Stomach (tissue), 8 donors: ENCODE measurements at regions not wholly inside any gene's neighbourhood (a gene's known extent, or its start where the extent isn't known, plus 50 kb on each side); places are given as distances from the start of the nearest gene placed in this dataset.

Experiments
- DNase-seq, 2 donors: peaks; one replicate each; pipeline versions ENCODE4 v3.0.0 to v3.0.0-alpha.2; 2013 to 2019
- H3K27ac ChIP-seq, 5 donors: fragments of 200-600 bp in 4 of 5; sonication (generic) in 4 of 5; one replicate each; pipeline ENCODE4 v1.5.1; 2013 to 2019; ENCODE audit warnings: mild to moderate bottlenecking in 1 of 5, moderate library complexity in 1 of 5
- H3K27me3 ChIP-seq, 3 donors: fragments of 200-600 bp; sonication (generic); one replicate each; pipeline ENCODE4 v1.5.1; 2017 to 2019; ENCODE audit warnings: mixed run types in 1 of 3
- H3K36me3 ChIP-seq, 4 donors: fragments of 200-600 bp; sonication (generic); 1 replicate in 3 of 4; 2 replicates in 1 of 4; pipeline ENCODE4 v1.5.1; 2016 to 2019
- H3K4me1 ChIP-seq, 4 donors: fragments of 200-600 bp; sonication (generic); one replicate each; pipeline ENCODE4 v1.5.1; 2016 to 2019
- H3K4me3 ChIP-seq, 4 donors: fragments of 200-600 bp; sonication (generic) in 3 of 4; one replicate each; pipeline ENCODE4 v1.5.1; 2016 to 2019; ENCODE audit warnings: mild to moderate bottlenecking in 1 of 4
- H3K9me3 ChIP-seq, 4 donors: fragments of 200-600 bp; sonication (generic); one replicate each; pipeline ENCODE4 v1.5.1; 2016 to 2019
- EP300 ChIP-seq: sonication (generic); formaldehyde crosslinking; IDR thresholded peaks from one replicate; pipeline ENCODE4 v1.6.1; 2017; ENCODE audit warnings: antibody characterized with exemption
- POLR2A ChIP-seq, 4 donors: fragments of 450-650 bp; IDR thresholded peaks; one replicate each; pipeline ENCODE4 v1.6.1; 2016; ENCODE audit warnings: antibody characterized with exemption in 4 of 4, control low read depth in 2 of 4, mild to moderate bottlenecking in 1 of 4, moderate library complexity in 1 of 4
- POLR2AphosphoS5 ChIP-seq, 3 donors: sonication (generic); formaldehyde crosslinking; IDR thresholded peaks; one replicate each; pipeline ENCODE4 v1.6.1; 2016; ENCODE audit warnings: antibody characterized with exemption in 3 of 3
- WGBS, 5 donors: extraction: QIAGEN DNeasy Blood & Tissue Kit in 3 of 5; methylation state at CpG; one replicate each; pipeline versions ENCODE4 v1.1.5 to v1.1.7; 2013 to 2018; 5-methylcytosine and 5-hydroxymethylcytosine counted together
- intact Hi-C: fragments of 100-400 bp; cut with DNase I; formaldehyde crosslinking; loops from one replicate; pipeline ENCODE4 v1.15.1; 2023; ENCODE audit warnings: low total_unique reads
- TF ChIP-seq, protein P1 (sequence below), 7 experiments: fragments of 450-650 bp in 4 of 7; fragments of 200-600 bp in 3 of 7; sonication (generic) in 3 of 7; IDR thresholded peaks; one replicate each; pipeline ENCODE4 v1.5.1; 2016 to 2019; ENCODE audit warnings: antibody characterized with exemption in 7 of 7, control low read depth in 2 of 7, mild to moderate bottlenecking in 1 of 7
- donor health status: healthy with polysubstance abuse.
- donor health status: Bipolar disorder and iron deficiency.
- donor health status: healthy.

- intact Hi-C loops, result no loop called here
- no peak overlapping the region for H3K4me3 ChIP-seq
- no peak for DNase-seq
- H3K27ac ChIP-seq, result no peak overlapping the region
- 86 to 92% (median 90%) methylated on average over 4 of the region's 4 CpGs for WGBS, 5 donors
- no peaks in the 10 kb centered on the region for H3K4me1 ChIP-seq
- no peaks in the 10 kb centered on the region for H3K9me3 ChIP-seq
- TF ChIP-seq EP300 (no peak), POLR2AphosphoS5 (IDR thresholded peaks at IDR 0.05) (no peak), POLR2A (IDR thresholded peaks at IDR 0.05) (no peak)
- TF ChIP-seq, protein P1, sequence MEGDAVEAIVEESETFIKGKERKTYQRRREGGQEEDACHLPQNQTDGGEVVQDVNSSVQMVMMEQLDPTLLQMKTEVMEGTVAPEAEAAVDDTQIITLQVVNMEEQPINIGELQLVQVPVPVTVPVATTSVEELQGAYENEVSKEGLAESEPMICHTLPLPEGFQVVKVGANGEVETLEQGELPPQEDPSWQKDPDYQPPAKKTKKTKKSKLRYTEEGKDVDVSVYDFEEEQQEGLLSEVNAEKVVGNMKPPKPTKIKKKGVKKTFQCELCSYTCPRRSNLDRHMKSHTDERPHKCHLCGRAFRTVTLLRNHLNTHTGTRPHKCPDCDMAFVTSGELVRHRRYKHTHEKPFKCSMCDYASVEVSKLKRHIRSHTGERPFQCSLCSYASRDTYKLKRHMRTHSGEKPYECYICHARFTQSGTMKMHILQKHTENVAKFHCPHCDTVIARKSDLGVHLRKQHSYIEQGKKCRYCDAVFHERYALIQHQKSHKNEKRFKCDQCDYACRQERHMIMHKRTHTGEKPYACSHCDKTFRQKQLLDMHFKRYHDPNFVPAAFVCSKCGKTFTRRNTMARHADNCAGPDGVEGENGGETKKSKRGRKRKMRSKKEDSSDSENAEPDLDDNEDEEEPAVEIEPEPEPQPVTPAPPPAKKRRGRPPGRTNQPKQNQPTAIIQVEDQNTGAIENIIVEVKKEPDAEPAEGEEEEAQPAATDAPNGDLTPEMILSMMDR (IDR thresholded peaks at IDR 0.05), result no peak
- H3K27me3 ChIP-seq, result no peaks in the 10 kb centered on the region
- H3K36me3 ChIP-seq, result no peaks in the 10 kb centered on the region
These were observed 324.7 kb downstream of the MYCN start for GRCh38 chr2:16264931-16265540.

DNA sequence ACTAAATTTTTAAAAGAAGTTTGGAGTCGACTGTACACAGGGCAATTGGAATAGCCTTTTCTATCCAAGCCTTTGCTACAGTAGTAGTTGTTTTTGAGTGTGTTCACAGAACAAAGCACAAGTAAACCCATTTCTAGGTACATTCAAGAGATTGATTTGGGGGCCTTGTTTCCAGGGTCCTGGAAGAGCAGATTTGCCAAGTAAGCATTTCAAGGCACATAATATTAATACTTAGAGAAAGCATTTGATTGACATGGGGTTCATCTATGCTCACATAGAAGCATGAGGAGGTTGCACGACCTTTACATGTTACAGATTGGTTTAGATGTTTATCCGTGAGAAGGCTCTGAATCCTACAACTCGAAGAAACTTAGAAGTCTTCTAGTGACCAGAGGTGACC, 324.1 kb downstream of the MYCN start:
- 80 to 93% (median 92%) methylated on average over 4 of the region's 4 CpGs for WGBS, 5 donors
- no peaks in the 10 kb centered on the region for H3K9me3 ChIP-seq
- no peaks in the 10 kb centered on the region for H3K4me1 ChIP-seq
- no peaks in the 10 kb centered on the region for H3K27me3 ChIP-seq
- intact Hi-C loops, result no loop called here
- no peak overlapping the region for H3K4me3 ChIP-seq
- no peaks in the 10 kb centered on the region for H3K36me3 ChIP-seq
- TF ChIP-seq POLR2A (IDR thresholded peaks at IDR 0.05) (no peak), EP300 (no peak), POLR2AphosphoS5 (IDR thresholded peaks at IDR 0.05) (no peak)
- TF ChIP-seq, protein P1 (IDR thresholded peaks at IDR 0.05), result no peak
- no peak for DNase-seq
- no peak overlapping the region for H3K27ac ChIP-seq

GRCh38 chr2:16263241-16263890, 323.0 kb downstream of the MYCN start:
- DNase-seq, result no peak
- no peak overlapping the region for H3K4me3 ChIP-seq
- no peaks in the 10 kb centered on the region for H3K9me3 ChIP-seq
- no peaks in the 10 kb centered on the region for H3K27me3 ChIP-seq
- intact Hi-C loops, result no loop called here
- TF ChIP-seq EP300, result no peak
- TF ChIP-seq POLR2AphosphoS5 (IDR thresholded peaks at IDR 0.05), result no peak
- no peak for TF ChIP-seq POLR2A (IDR thresholded peaks at IDR 0.05)
- TF ChIP-seq, protein P1 (IDR thresholded peaks at IDR 0.05), result no peak
- no peaks in the 10 kb centered on the region for H3K4me1 ChIP-seq
- H3K36me3 ChIP-seq, result no peaks in the 10 kb centered on the region
- no peak overlapping the region for H3K27ac ChIP-seq
- 88 to 95% (median 92%) methylated on average over 14 of the region's 14 CpGs for WGBS, 5 donors

DNA sequence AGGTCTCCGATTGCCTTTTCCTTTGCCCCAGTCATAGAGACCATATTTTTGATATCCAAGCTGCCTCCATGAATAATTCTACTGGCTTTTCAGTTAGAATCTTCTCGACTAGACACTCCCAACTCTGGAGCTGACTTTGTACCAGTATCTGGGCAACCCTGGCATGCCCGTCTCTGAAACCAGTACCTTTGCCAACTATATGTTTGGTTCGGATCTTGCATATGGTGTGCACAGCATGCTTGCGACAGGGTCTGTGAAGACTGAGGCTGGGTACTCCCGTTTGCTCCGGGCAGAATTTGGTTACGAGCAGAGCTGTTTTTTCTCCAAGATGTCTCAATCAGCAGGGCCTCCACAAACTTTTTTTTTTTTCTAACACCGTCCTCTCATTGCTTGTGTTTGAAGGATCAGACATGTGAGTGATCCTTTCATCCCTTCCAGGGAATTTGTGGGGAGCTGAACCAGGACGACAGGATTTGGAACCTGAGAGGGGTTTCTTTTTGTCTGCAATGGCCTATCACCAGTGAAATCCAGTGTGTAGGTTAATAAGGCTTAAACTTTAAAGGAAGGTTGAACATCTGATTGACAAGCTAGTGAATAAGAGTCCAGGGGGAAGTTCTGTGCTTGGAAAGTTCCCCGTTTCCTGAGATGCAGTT, 322.3 kb downstream of the MYCN start:
- intact Hi-C loops, result no loop called here
- DNase-seq, result no peak

More for the DNA sequence above, 322.3 kb downstream of the MYCN start:
- Histone ChIP-seq H3K4me3 (no peak overlapping the region), H3K36me3 (no peaks in the 10 kb centered on the region), H3K27ac (no peak overlapping the region), H3K9me3 (no peaks in the 10 kb centered on the region), H3K27me3 (no peaks in the 10 kb centered on the region), H3K4me1 (no peaks in the 10 kb centered on the region)
- WGBS, 5 donors, result 81 to 88% (median 87%) methylated on average over 11 of the region's 11 CpGs
- TF ChIP-seq, protein P1 (IDR thresholded peaks at IDR 0.05), result no peak
- no peak for TF ChIP-seq POLR2A (IDR thresholded peaks at IDR 0.05)
- no peak for TF ChIP-seq EP300
- TF ChIP-seq POLR2AphosphoS5 (IDR thresholded peaks at IDR 0.05), result no peak
